ENCODE measurements at regions not wholly inside any gene's neighbourhood (a gene's known extent, or its start where the extent isn't known, plus 50 kb on each side); places are given as distances from the start of the nearest gene placed in this dataset.

- no peak for TF ChIP-seq CTCF (conservative IDR thresholded peaks at IDR 0.05; ENCODE audit: low read length)
- TF ChIP-seq EZH2phosphoT487 (IDR thresholded peaks at IDR 0.05; ENCODE audit: borderline replicate concordance, low read depth, low read length) = no peak
These were observed 1486.2 kb upstream of the SEL1L start for GRCh38 chr14:83019744-83020414.

Data from OCI-LY7 (cell line).